GM18508 (cell line): ENCODE measurements at regions not wholly inside any gene's neighbourhood (a gene's known extent, or its start where the extent isn't known, plus 50 kb on each side); places are given as distances from the start of the nearest gene placed in this dataset.

Experiments used
- ATAC-seq: cut with Tn5 transposase; IDR thresholded peaks from one replicate; pipeline ENCODE4 v1.9.1; 2021; ENCODE audit warnings: moderate number of reproducible peaks; ENCODE audit not compliant: insufficient read depth, unreplicated experiment

DNA sequence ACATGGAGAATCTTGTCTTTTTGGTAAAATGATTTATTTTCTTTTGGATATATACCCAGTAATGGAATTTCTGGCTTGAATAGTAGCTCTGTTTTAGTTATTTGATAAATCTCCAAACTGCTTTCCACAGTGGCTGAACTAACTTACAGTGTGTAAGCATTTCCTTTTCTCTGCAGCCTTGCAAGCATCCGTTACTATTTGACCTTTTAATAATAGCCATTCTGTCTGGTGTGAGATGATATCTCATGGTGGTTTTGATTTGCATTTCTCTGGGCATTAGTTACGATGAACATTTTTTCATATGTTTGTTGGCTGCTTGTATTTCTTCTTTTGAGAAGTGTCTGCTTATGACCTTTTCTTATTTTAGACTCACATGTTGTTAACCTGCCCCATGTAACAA is 190.2 kb downstream of the GALR1 start:
- no peak for ATAC-seq

GRCh38 chr18:77442393-77442792 is 192.7 kb downstream of the GALR1 start:
- no peak for ATAC-seq

DNA sequence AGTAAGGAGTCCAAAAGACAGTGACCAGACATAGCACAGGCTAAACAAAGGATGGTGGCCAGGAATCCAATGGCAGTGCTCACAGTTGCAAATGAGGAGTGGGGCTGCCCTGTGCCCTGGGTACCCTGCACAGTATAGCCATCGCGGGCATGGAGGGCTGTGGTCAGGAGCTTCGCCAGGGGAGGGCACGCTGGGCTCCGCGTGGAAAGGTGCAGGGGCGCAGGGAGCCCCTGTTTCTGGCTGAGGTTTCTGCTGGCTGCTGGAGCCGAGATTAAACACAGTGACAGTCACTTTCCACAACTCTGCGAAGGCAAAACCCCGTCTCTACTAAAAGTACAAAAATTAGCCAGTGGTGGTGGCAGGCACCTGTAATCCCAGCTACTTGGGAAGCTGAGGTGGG is 194.7 kb downstream of the GALR1 start:
- no peak for ATAC-seq

GRCh38 chr18:77448046-77448445 is 198.4 kb downstream of the GALR1 start:
- ATAC-seq = no peak

- no peak for ATAC-seq
Observed at GRCh38 chr18:77455004-77455403, 205.4 kb downstream of the GALR1 start.

DNA sequence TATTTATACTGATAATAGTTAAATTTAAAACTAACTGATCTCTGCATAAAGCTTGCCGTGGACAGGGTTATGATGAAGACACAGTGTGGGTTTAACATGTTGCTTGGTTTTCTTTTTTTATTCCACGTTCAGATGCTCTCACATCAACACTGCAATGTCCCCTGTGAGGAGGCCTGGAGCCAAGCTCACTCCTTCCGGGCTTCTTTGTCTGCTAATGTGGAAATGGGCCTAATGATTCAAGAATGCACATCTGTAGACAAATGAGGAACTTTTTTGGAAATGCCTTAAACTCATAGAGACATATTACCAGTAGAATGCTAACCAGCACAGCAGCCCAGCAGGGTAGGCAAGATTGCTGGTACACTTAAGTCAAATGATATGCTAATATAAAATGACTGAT is 208.0 kb downstream of the GALR1 start:
- ATAC-seq = no peak

DNA sequence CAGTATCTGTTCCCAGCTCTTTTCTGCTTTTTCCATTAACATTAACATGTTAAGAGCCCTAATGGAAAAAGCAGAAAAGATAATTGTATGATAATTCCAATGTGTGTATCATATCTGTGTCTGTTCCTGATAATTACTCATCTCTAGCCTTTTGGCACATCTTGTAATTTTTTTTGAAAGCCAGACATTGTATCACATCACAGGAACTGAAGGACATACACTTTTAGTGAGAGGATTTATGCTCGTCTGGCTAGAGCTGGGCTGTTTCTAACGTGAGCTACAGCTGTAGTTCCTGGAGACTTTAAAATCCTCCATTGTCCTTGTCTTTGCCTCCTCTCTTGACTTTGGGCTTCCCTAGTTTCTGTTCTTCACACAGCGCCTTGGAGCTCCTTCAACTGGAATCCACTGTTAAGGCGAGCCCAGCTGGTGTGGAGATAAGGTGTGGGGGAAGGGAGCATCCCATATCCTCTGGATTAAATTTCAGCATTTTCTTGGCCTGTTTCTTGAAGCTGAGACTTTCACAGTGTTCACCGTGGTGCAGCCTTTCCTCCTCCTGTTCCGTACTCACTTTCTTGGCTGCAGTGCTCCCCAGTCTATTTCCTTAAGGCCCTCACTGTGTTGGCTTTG is 211.5 kb downstream of the GALR1 start:
- no peak for ATAC-seq

DNA sequence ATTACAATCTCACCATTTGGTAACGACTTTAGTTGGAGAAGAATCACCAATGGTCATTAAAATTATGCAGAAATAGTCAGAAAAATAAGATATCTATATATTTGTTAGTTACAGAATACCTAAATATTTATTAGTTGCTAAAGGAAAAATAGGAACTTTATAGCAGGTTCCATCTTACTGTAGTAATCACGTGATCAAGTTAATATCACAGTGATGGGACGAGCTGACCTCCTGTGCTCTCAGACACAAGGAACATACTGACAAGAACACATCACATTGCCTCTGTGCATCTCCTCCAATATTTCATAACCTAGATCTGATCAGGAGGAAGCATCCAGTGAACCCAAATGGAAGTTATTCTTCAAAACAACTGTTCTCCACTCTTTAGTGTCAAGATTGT is 215.3 kb downstream of the GALR1 start:
- no peak for ATAC-seq

DNA sequence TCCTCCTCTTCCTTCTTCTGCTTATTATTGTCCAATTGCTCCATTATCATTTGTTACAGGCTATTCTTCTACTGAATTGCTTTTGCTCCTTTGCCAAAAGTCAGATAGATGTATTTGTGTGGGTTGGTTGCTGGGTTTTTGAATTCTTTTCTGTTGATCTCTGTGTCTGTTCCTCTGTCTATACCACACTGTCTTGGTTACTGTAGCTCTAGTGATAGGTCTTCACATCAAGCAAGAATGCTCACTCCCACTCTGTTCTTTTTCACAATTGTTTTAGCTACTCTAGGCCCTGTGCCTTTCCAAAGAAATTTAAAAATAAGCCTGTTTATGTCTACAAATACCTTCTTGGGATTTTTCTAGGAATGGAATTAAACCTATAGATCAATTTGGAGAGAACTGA is 217.2 kb downstream of the GALR1 start:
- ATAC-seq = no peak

GRCh38 chr18:77469131-77469530 is 219.5 kb downstream of the GALR1 start:
- ATAC-seq = no peak

DNA sequence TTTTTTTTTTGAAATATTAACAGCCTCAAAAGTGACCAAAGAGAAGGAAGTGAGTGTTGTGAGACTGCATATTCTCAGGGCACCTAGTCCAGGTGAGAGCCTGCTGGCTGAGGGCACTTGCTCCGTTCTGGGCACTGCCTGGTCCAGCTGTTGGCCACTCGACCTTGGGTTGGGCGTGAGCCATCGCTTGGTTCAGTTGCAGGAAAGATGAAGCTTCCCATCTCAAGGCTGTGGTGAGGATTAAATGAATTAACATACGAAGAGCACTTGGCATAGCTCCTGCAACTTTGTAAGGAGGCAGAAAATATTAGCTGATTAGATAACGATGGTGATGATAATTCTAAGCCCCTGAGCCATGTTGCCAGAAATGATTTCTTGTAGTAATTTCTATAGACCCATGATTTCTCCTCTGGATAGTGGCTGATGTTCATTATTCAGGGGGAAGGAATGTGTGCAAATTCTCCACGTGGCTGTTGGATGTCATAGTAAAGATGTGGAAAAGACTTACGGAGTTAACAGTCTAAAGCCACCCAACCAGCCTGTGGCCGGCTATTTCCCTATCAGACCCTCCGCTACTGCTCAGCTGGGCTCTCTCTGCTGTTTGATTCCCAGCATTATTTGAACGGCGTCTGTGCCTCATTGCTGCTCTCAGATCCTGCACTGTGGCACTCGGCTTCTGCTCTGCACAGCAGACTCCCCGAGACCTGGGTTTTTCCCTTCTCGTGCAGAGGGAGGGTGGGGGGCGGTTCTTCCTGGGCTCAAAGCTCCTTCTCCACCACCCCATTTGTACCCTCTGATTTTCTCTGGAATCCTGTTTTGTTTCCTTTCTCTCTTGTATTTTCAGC is 221.1 kb downstream of the GALR1 start:
- ATAC-seq = no peak

DNA sequence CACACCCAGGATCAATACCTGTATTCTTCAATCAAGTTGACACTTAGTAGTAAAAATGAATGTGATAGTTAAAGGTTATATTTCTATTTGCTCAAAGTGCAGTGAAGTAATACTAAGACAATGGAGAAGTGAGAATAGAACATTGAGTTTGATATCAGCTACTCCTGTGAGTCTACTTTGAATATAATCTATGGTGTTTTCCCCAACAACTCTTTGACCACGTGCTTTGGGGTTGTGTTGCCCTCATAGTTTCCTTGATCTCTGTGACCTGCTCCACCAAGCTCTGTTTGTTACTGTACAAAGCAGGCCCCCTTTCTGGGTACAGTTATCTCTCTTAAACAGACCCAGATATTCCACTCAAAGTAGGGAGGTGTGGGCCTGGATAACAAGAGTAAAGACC is 222.9 kb downstream of the GALR1 start:
- ATAC-seq = no peak

- no peak for ATAC-seq
Observed at GRCh38 chr18:77478646-77479442, 229.2 kb downstream of the GALR1 start.

- no peak for ATAC-seq
Observed at GRCh38 chr18:77481541-77481940, 231.9 kb downstream of the GALR1 start.

- ATAC-seq = no peak
Observed at GRCh38 chr18:77482190-77483085, 232.8 kb downstream of the GALR1 start.

DNA sequence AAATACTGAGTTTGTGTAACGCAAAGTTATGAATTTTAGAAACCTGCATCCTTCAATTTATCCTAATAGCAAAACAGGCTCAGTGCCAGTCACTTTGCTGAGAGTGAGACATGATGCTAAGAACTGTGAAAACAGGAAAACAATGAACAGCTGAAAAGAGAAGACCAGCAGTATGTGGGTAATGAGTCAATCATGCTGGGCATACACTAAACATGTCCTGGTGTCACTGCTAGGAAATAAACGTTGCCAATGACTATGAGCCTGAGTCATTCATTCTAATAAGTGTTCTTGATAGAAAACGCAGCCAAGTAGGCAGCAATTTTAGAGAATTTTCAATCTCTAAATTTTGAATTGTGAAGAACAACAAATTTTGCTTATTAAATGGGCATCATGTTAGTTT is 237.3 kb downstream of the GALR1 start:
- ATAC-seq = no peak

- ATAC-seq = no peak
Observed at GRCh38 chr18:77487951-77488740, 238.5 kb downstream of the GALR1 start.

GRCh38 chr18:77495079-77495478 is 245.4 kb downstream of the GALR1 start:
- ATAC-seq = no peak

DNA sequence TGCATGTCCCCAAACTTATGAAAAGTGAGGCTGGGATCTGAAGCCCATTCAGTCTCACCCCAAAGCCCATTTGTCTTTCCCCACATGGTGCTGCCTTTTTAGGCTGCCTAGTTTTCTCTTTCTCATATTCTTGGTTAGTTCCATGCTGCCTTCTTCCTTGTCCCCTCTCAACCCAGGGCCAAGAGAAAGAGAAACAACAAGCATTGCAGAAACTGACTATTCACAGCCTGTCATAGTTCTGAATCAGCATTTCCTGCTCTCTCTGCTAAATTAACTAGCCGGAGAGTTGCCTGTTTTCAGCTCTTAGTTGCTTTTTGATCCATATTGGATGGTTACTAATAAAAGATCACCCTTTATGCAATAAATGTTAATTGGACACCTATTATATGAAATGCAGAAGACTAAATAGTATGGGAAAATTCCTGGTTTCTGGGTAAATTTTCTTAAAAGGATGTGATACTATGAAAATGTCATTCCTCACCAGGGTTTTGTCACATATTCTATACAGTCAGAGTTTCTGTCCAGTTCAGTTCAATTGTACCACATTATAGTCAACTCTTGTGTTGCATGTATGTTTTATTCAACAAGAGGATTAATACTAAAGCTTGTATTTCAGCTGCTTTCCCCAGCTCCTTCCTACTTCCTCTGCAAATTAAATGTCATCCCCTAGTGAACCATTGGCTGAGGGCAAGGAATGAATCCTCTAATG is 246.5 kb downstream of the GALR1 start:
- no peak for ATAC-seq
